H1 (cell line): ENCODE measurements at regions not wholly inside any gene's neighbourhood (a gene's known extent, or its start where the extent isn't known, plus 50 kb on each side); places are given as distances from the start of the nearest gene placed in this dataset.

Experiments
- CTCF ChIA-PET: fragments of 300-600 bp; sonication (Branson Sonifier 250); formaldehyde crosslinking; loops from one replicate; lab custom pipeline; 2021; ENCODE audit not compliant: partially characterized antibody; lab: Charles Lee
- POLR2A ChIA-PET: fragments of 300-600 bp; sonication (Branson Sonifier 250); formaldehyde crosslinking; loops from one replicate; lab custom pipeline; 2021; ENCODE audit warnings: inconsistent platforms; ENCODE audit not compliant: partially characterized antibody; lab: Charles Lee
- DNase-seq, 2 experiments: peaks; one replicate each; pipeline versions ENCODE4 v3.0.0 to v3.0.0-alpha.2; 2010 to 2022; ENCODE audit warnings: low spot score in 2 of 2, low read depth in 1 of 2, mixed read lengths in 1 of 2
- FAIRE-seq: peaks from 2 replicates; lab custom pipeline; 2011; peaks lifted over from hg19 to GRCh38; lab: Jason Lieb, UNC
- H2AFZ ChIP-seq: 2 replicates; pipeline ENCODE4 v1.8.1; 2012; ENCODE audit warnings: low read length, inconsistent platforms
- H2AK5ac ChIP-seq: 2 replicates; pipeline ENCODE4 v1.6.1; 2013; ENCODE audit warnings: low read depth, low read length
- H2BK120ac ChIP-seq: replicated peaks from 2 replicates; pipeline ENCODE3; 2013; ENCODE audit warnings: low read depth, low read length, inconsistent platforms
- H2BK12ac ChIP-seq: 2 replicates; pipeline ENCODE4 v1.6.1; 2013; ENCODE audit warnings: low read depth, low read length
- H2BK15ac ChIP-seq: 2 replicates; pipeline ENCODE4 v1.6.1; 2013; ENCODE audit warnings: low read length
- H2BK20ac ChIP-seq: 2 replicates; pipeline ENCODE4 v1.6.1; 2013; ENCODE audit warnings: low read length
- H2BK5ac ChIP-seq: 2 replicates; pipeline ENCODE4 v1.6.1; 2013; ENCODE audit warnings: low read depth, low read length
- H3K14ac ChIP-seq: 2 replicates; pipeline ENCODE4 v1.6.1; 2013; ENCODE audit warnings: inconsistent platforms; ENCODE audit not compliant: insufficient read length
- H3K18ac ChIP-seq: 2 replicates; pipeline ENCODE4 v1.6.1; 2013; ENCODE audit warnings: low read length; ENCODE audit errors: extremely low read depth
- H3K23ac ChIP-seq: 2 replicates; pipeline ENCODE4 v1.6.1; 2013; ENCODE audit warnings: inconsistent platforms; ENCODE audit not compliant: insufficient read length
- H3K23me2 ChIP-seq: 2 replicates; pipeline ENCODE4 v1.6.1; 2013; ENCODE audit warnings: low read depth, low read length
- H3K27ac ChIP-seq: 2 replicates; pipeline ENCODE4 v1.6.1; 2011; ENCODE audit warnings: low read depth, low read length, inconsistent platforms
- H3K27me3 ChIP-seq, 4 experiments: replicated peaks in 1 of 4; 1 replicate in 1 of 4; 2 replicates in 3 of 4; pipeline versions ENCODE4 v1.6.1 to v1.8.1; 2011 to 2013; ENCODE audit warnings: low read length in 3 of 4, mild to moderate bottlenecking in 3 of 4, inconsistent platforms in 2 of 4, mixed read lengths in 2 of 4, moderate library complexity in 1 of 4; ENCODE audit not compliant: control insufficient read depth in 3 of 4, insufficient read depth in 3 of 4; ENCODE audit errors: extremely low read depth in 1 of 4
- H3K36me3 ChIP-seq, 4 experiments: 2 replicates each; pipeline versions ENCODE4 v1.6.1 to v1.8.1; 2011 to 2013; ENCODE audit warnings: mild to moderate bottlenecking in 4 of 4, low read length in 3 of 4, moderate library complexity in 2 of 4, control low read depth in 1 of 4, inconsistent platforms in 1 of 4; ENCODE audit not compliant: insufficient read depth in 4 of 4, control insufficient read depth in 2 of 4
- H3K4ac ChIP-seq: replicated peaks from 2 replicates; pipeline ENCODE3; 2013; ENCODE audit warnings: low read length, low read depth, mixed read lengths, inconsistent platforms; ENCODE audit not compliant: insufficient read length
- H3K4me1 ChIP-seq, 4 experiments: replicated peaks in 1 of 4; 1 replicate in 1 of 4; 2 replicates in 3 of 4; pipeline versions ENCODE4 v1.6.1 to v1.8.1; 2011 to 2013; ENCODE audit warnings: low read length in 3 of 4, inconsistent platforms in 2 of 4, mixed read lengths in 1 of 4; ENCODE audit not compliant: insufficient read depth in 4 of 4, control insufficient read depth in 3 of 4
- H3K4me2 ChIP-seq, 2 experiments: 2 replicates each; pipeline versions ENCODE4 v1.6.1 to v1.8.1; 2011 to 2013; ENCODE audit warnings: low read depth in 2 of 2, low read length in 2 of 2, control low read depth in 1 of 2, inconsistent platforms in 1 of 2, mild to moderate bottlenecking in 1 of 2; ENCODE audit not compliant: insufficient read depth in 1 of 2
- H3K4me3 ChIP-seq, 4 experiments: fragments of 200-600, 300-600 bp in 1 of 4; sonication (generic), shearing (Covaris generic), sonication (Bioruptor Twin) in 1 of 4; 2 replicates each; pipeline versions ENCODE4 v1.5.1 to v1.8.1; 2011 to 2016; ENCODE audit warnings: low read length in 4 of 4, low read depth in 3 of 4, control low read depth in 2 of 4, inconsistent platforms in 2 of 4, mild to moderate bottlenecking in 2 of 4, mixed read lengths in 1 of 4, moderate library complexity in 1 of 4; ENCODE audit not compliant: insufficient read depth in 2 of 4; ENCODE audit errors: extremely low read depth in 1 of 4
- H3K56ac ChIP-seq: replicated peaks from 2 replicates; pipeline ENCODE3; 2013; ENCODE audit warnings: low read depth, mild to moderate bottlenecking, mixed read lengths, low read length, inconsistent platforms; ENCODE audit not compliant: insufficient read length
- H3K79me1 ChIP-seq: 2 replicates; pipeline ENCODE4 v1.6.1; 2013; ENCODE audit warnings: low read depth, low read length, control low read depth
- H3K79me2 ChIP-seq, 2 experiments: 2 replicates each; pipeline versions ENCODE4 v1.6.1 to v1.8.1; 2012 to 2013; ENCODE audit warnings: low read length in 2 of 2, mild to moderate bottlenecking in 2 of 2, inconsistent platforms in 1 of 2; ENCODE audit not compliant: insufficient read depth in 2 of 2, control insufficient read depth in 1 of 2
- H3K9ac ChIP-seq, 4 experiments: replicated peaks in 1 of 4; 1 replicate in 1 of 4; 2 replicates in 3 of 4; pipeline versions ENCODE4 v1.6.1 to v1.8.1; 2011 to 2013; ENCODE audit warnings: low read depth in 3 of 4, low read length in 3 of 4, control low read depth in 2 of 4, mild to moderate bottlenecking in 2 of 4, moderate library complexity in 2 of 4, inconsistent platforms in 1 of 4; ENCODE audit errors: extremely low read depth in 1 of 4
- H3K9me3 ChIP-seq, 2 experiments: 2 replicates each; pipeline versions ENCODE4 v1.6.1 to v1.8.1; 2012 to 2013; ENCODE audit warnings: mild to moderate bottlenecking in 2 of 2, moderate library complexity in 2 of 2, control low read depth in 1 of 2, inconsistent platforms in 1 of 2, low read depth in 1 of 2, low read length in 1 of 2, mixed read lengths in 1 of 2; ENCODE audit not compliant: insufficient read depth in 2 of 2
- H4K20me1 ChIP-seq, 2 experiments: replicated peaks in 1 of 2; 2 replicates each; pipeline versions ENCODE3 to v1.8.1; 2011 to 2013; ENCODE audit warnings: inconsistent platforms in 2 of 2, low read length in 2 of 2, mild to moderate bottlenecking in 1 of 2; ENCODE audit not compliant: insufficient read depth in 2 of 2, control insufficient read depth in 1 of 2
- H4K5ac ChIP-seq: 2 replicates; pipeline ENCODE4 v1.6.1; 2013; ENCODE audit warnings: low read length, low read depth, mixed read lengths, inconsistent platforms; ENCODE audit not compliant: insufficient read length
- H4K8ac ChIP-seq: 2 replicates; pipeline ENCODE4 v1.8.0; 2013; ENCODE audit warnings: mild to moderate bottlenecking, moderate library complexity, low read length, inconsistent platforms; ENCODE audit not compliant: insufficient read depth; ENCODE audit errors: extremely low read depth
- H4K91ac ChIP-seq: replicated peaks from 2 replicates; pipeline ENCODE3; 2013; ENCODE audit warnings: low read length, mixed read lengths, inconsistent platforms; ENCODE audit not compliant: insufficient read length
- BCL11A ChIP-seq, 2 experiments: IDR thresholded peaks; one replicate each; pipeline ENCODE4 v1.6.1; 2011; ENCODE audit warnings: low read depth in 2 of 2, low read length in 2 of 2, mild to moderate bottlenecking in 2 of 2
- POU5F1 ChIP-seq: IDR thresholded peaks from 2 replicates; pipeline ENCODE4 v1.6.1; 2011; ENCODE audit warnings: low read depth, mild to moderate bottlenecking, low read length, moderate library complexity
- RAD21 ChIP-seq, 2 experiments: IDR thresholded peaks in 1 of 2; conservative IDR thresholded peaks in 1 of 2; 2 replicates each; pipeline ENCODE4 v1.6.1; 2011; ENCODE audit warnings: low read depth in 2 of 2, low read length in 2 of 2, improper control_type of control experiment in 1 of 2, inconsistent platforms in 1 of 2, mild to moderate bottlenecking in 1 of 2, moderate library complexity in 1 of 2
- RBBP5 ChIP-seq: IDR thresholded peaks from 2 replicates; pipeline ENCODE4 v1.7.1; 2012; ENCODE audit warnings: low read depth, mild to moderate bottlenecking, inconsistent platforms, low read length, moderate library complexity, borderline replicate concordance
- RNF2 ChIP-seq: fragments of 200-900, 300-1000 bp; sonication (generic); IDR thresholded peaks from 2 replicates; pipeline ENCODE4 v1.7.1; 2016; ENCODE audit warnings: borderline replicate concordance, low read depth, mild to moderate bottlenecking, antibody characterized with exemption, low read length; ENCODE audit not compliant: poor library complexity, severe bottlenecking; ENCODE audit errors: missing control alignments
- SIX5 ChIP-seq: IDR thresholded peaks from 2 replicates; pipeline ENCODE4 v1.6.1; 2011; ENCODE audit warnings: mild to moderate bottlenecking, low read depth, low read length
- SP1 ChIP-seq: IDR thresholded peaks from 2 replicates; pipeline ENCODE4 v1.6.1; 2011; ENCODE audit warnings: low read depth, low read length
- SUZ12 ChIP-seq: fragments of 200-600 bp; sonication (generic); IDR thresholded peaks from 2 replicates; pipeline ENCODE4 v1.6.1; 2012; ENCODE audit warnings: mild to moderate bottlenecking, inconsistent platforms, low read length, moderate library complexity, mixed read lengths
- WGBS, 2 experiments: shearing (Covaris generic) in 1 of 2; methylation state at CpG; one replicate each; pipeline versions ENCODE4 v1.1.6 to v1.1.7; 2013 to 2015; ENCODE audit warnings: low lambda C conversion rate in 2 of 2, mixed read lengths in 2 of 2, inconsistent platforms in 1 of 2, low coverage in 1 of 2, missing lambda C conversion rate in 1 of 2; ENCODE audit not compliant: insufficient replicate concordance in 2 of 2, insufficient coverage in 1 of 2, insufficient read length in 1 of 2; ENCODE audit errors: extremely low coverage in 1 of 2, missing lambda C conversion rate in 1 of 2; 5-methylcytosine and 5-hydroxymethylcytosine counted together

DNA sequence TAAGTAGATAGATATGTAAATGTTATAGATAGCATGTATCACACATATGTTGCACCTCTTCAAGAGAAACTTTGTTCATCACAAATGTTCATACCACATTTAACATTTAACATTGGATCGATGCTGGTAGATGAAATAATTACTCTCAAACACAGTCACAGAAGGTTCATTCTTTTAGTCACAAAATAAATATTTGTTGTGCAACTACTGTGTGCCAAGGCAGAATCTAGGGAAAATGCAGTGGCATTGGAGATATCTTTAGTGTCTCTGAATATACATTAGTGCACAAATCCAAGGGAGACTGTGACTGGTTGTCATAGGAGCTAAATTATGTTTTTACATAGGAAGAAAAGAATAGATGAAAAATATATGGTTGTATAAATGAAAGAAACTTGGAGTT, 535.7 kb downstream of the BRINP3 start:
- Histone ChIP-seq H3K9ac (no peak overlapping the region), H3K14ac (no peak overlapping the region), H4K5ac (no peak overlapping the region), H4K20me1 (no peaks in the 10 kb centered on the region), H3K4me3 (no peak overlapping the region), H3K4ac (no peak overlapping the region), H3K18ac (no peak overlapping the region), H2AFZ (no peak overlapping the region), H3K9me3 (no peaks in the 10 kb centered on the region), H2BK20ac (no peak overlapping the region), H3K4me1 (no peaks in the 10 kb centered on the region), H2AK5ac (no peak overlapping the region), H3K23me2 (no peaks in the 10 kb centered on the region), H3K79me2 (no peaks in the 10 kb centered on the region), H2BK12ac (no peak overlapping the region), H4K8ac (no peak overlapping the region), H3K27ac (no peak overlapping the region), H3K56ac (no peak overlapping the region), H2BK5ac (no peak overlapping the region), H4K91ac (no peak overlapping the region), H2BK120ac (no peak overlapping the region), H2BK15ac (no peak overlapping the region), H3K79me1 (no peaks in the 10 kb centered on the region), H3K27me3 (no peaks in the 10 kb centered on the region), H3K36me3 (no peaks in the 10 kb centered on the region), H3K4me2 (no peak overlapping the region), H3K23ac (no peak overlapping the region)
- TF ChIP-seq SUZ12 (no peak), RBBP5 (no peak), RAD21 (IDR thresholded peaks at IDR 0.05 in 1 of 2, conservative IDR thresholded peaks at IDR 0.05 in 1 of 2; ENCODE audit: low read depth in 2 of 2, low read length in 2 of 2) (no peak), BCL11A (IDR thresholded peaks at IDR 0.05; ENCODE audit: low read depth in 2 of 2, low read length in 2 of 2) (no peak), POU5F1 (no peak), SIX5 (no peak), RNF2 (no peak), SP1 (no peak)
- 91% methylated on average over 1 of the region's 1 CpG; no CpG with 5 or more reads in 1 of the 2 experiments for WGBS, 2 experiments
- DNase-seq = no peak
- CTCF ChIA-PET = interaction anchor here (1.1 kb wide), 1 partner anchor 109 kb away, joined by 3 read pairs; no protein-coding TSS in a partner anchor
- POLR2A ChIA-PET = no interaction called here
- FAIRE-seq = no peak
